ENCODE measurements at regions not wholly inside any gene's neighbourhood (a gene's known extent, or its start where the extent isn't known, plus 50 kb on each side); places are given as distances from the start of the nearest gene placed in this dataset.

DNA sequence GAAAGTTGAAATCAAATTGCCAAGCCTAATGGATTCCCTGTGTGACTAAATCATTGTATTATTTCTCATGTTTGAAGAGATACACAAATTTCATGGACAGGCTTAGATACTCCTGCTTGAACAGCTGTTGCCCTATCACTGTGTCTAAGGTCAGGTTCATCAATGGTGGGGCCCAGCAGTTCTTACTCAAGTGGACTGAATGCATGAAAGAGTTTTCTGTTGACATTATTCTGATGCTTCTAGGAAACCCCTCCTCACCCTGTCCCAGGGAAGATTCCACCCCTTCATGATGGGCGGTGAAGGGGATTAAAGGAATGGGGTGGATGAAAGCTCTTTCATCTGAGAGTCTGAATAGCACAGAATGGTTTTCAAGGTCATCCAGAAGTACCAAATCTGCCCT, 148.8 kb downstream of the INO80D start:
- H3K27ac ChIP-seq = no peak overlapping the region
- H3K4me3 ChIP-seq = no peak overlapping the region

DNA sequence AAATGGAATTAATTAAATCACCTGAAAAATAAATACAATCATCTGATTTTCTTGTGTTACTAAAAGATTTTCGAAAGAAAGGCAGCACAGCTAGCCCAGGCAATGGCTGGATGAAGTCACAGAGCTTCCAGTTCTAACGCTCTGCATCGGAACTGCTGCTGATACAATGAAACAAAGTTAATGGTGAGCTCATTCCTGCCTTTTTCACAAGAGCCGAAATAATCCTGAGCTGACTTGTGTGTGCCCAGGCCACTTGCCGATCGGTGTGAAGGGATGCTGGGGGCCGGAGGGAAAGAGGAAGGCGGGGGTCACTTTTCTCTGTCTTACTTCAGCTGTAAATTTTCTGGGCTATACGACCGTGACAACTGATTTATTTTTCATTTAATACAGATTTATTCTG, 149.5 kb downstream of the INO80D start:
- Histone ChIP-seq H3K4me3 (no peak overlapping the region), H3K27ac (no peak overlapping the region)

DNA sequence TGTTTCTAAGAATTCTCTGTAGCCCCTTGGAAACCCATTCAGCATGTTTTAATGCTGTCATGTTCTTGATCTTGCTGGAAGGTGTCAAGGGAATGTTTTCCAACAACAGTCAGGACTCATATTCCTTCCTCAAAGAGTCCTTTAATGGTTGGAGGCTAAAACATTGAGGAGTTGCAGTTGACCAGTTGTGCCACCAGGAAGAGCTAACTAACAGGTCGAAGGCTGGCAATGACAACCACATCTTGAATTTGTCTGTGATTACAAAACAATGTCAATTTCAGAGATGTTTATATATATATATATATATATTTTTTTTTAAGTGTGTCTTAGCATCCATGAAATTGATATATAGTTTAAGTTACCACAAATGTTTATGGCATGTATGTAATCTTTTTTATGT, 151.5 kb downstream of the INO80D start:
- Histone ChIP-seq H3K4me3 (no peak overlapping the region), H3K27ac (no peak overlapping the region)

DNA sequence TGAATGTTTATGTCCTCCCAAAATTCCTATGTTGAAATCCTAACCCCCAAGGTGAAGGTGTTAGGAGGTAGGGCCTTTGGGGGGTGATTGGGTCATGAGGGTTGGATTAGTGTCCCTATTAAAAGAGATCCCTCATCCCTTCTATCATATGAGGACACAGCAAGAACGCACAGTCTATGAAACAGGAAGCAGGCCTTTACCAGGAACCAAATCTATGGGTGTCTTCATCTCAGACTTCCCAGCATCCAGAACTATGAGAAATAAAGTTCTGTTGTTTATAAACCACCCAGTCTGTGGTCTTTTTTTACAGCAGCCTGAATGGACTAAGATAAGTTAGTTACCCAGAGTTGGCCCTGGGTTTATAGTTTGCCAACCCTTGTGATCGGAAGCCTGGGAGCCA, 153.1 kb downstream of the INO80D start:
- Histone ChIP-seq H3K27ac (no peak overlapping the region), H3K4me3 (no peak overlapping the region)

DNA sequence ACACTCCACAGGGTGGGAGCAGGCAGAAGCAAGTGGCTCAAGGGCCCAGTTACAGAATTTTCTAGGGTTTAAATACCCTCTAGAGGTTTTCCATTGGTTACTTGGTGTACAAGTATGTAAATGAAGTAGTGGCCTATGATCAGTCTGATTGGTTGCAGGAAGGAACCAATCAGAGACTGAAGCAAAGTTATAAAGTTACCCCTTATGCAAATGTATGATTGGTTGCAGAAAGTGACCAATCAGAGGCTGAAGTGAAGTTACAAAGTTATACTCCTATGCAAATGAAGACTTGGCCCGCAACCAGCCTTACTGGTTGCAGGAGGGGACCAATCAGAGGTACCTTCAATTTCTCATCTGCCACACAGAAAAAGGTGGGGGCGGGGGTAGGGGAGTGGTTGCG, 154.6 kb downstream of the INO80D start:
- no peak overlapping the region for H3K4me3 ChIP-seq
- no peak overlapping the region for H3K27ac ChIP-seq

DNA sequence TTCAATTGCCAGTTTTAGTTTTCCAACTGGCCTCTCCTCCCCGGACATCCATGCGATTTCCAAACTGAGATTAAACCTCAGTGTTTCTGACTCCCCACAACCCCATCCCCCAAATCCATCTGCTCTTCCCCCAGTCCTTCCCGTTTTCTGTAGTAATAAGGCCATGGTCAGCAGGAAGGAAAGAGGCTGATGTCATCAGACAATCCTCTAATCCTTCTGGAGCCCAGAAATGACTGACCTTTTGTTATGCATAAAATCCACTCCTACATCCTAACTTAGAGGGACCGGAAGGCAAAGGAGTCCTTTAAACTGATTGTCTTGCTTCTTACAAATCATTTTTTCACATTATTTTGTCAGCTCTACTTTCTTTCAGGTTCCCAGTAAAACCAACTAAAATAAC, 155.8 kb downstream of the INO80D start:
- Histone ChIP-seq H3K4me3 (no peak overlapping the region), H3K27ac (no peak overlapping the region)

DNA sequence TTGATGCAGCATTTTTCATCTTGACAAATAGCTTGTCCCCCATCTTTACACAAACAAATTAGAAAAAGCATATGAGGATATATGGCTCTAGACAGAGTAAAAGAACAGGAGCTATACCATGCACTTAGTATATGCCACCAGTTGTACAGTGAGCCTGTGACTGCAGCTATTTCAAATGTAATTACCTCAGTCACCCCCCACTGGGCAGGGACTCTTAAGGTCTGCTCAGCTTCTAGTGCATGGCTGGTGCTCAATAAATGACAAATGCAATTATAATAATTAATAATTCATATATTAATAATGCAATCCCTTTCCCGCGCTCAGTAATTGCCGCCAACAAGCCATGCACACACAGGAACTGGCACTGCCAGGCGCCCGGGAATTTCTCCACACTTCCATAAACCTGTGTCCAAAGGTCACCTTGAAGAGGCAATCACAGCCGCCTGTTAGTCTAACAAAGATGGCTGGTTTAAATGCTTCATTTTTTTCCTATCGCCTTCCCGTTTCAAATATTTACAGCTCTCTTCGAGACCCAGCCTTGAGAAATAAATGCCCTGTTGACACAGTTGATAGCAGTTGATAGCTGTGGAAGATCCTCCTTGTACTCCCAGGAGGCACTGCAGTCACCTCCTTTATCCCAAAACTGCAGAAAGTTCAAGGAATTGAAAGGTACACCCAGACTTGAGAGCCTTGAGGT, 156.6 kb downstream of the INO80D start:
- H3K27ac ChIP-seq = no peak overlapping the region
- H3K4me3 ChIP-seq = no peak overlapping the region

DNA sequence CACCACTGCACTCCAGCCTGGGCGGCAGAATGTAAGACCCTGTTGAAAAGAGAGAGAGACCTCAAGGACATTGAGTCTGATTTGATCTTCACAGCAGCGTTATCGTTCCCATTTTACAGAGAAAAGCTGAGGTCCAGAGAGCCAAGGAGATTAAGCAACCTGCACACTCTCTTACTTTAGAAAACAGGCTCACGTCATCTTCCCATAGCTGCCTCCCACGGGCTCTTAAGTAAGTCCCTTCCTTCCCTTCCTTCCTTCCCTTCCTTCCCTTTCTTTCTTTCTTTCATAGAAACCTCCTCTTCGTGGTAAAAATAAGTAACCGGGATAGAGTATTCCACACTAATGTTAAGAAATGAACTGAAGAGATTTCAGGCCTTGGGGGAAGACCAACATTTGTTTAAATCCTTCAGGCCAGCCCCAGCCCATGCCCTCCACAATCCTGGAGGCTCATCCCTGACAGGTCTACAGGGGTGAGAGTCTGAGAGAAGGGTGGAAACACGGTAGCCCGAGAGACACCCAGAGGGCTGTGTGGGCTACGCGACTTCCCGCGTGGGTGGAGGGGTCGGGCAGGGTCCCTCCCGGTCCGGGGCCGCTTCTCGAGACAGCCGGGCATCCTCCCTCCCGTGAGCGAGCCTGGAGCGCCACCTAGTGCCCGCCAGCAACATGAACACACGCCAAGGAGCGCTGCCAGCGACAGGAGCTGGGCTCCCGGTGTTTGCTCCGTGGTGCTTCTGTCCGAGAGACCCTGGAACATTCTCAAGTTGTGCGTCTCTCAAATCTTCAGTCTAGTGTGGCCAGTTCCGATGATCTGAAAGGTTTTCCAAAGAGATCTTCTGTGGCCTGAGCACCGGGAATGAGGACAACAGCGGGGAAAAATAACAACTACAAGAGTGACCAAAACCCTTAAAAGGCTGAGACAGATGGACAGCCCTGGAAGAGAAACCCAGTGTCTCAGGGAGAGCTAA, 160.3 kb downstream of the INO80D start:
- H3K27ac ChIP-seq = peak overlapping the region in 1 of 21 experiments; percentile 38

DNA sequence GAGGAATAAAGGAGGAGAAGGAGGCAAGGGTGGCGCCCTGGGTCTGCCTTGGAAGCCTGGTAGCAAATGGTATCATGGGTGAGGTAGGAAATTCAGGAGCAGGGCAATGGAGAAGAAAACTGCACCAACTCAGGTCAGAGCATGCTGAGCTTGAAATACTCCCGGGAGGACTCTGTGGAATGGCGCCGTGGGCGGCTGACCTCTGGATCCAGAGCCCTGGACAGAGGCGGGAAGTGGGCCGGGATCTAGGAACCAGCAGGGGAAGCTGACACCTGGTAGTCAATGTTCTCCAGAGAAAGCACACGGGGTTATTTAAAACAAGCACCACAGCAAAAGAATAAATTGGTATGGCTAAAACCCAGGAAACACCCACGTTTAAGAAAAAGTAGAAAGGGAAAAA, 161.3 kb downstream of the INO80D start:
- Histone ChIP-seq H3K27ac (no peak overlapping the region), H3K4me3 (no peak overlapping the region)

More for the DNA sequence above, 160.3 kb downstream of the INO80D start:
- H3K4me3 ChIP-seq = peak overlapping the region in 1 of 7 experiments; percentile 4

DNA sequence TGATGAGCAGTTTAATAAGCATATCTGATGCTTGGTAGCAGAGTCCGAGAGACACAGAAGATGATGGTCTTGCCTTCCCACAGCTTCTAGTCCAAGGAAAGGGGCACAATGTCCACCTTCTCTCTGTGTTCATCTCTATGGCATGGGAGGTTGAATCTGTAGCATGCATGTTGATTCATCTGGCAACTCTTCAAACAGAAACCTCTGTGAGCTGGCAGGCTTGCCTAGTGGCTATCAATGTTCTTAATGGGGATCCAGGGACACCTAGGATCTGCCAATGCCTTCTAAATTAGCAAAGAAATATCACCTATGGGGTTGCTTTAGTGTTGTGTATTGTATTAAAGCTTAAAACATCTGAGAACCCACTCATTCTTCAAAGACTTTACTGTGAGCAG, 170.8 kb downstream of the INO80D start:
- H3K4me3 ChIP-seq = no peak overlapping the region
- H3K27ac ChIP-seq = peak overlapping the region in 1 of 21 experiments; percentile 45

DNA sequence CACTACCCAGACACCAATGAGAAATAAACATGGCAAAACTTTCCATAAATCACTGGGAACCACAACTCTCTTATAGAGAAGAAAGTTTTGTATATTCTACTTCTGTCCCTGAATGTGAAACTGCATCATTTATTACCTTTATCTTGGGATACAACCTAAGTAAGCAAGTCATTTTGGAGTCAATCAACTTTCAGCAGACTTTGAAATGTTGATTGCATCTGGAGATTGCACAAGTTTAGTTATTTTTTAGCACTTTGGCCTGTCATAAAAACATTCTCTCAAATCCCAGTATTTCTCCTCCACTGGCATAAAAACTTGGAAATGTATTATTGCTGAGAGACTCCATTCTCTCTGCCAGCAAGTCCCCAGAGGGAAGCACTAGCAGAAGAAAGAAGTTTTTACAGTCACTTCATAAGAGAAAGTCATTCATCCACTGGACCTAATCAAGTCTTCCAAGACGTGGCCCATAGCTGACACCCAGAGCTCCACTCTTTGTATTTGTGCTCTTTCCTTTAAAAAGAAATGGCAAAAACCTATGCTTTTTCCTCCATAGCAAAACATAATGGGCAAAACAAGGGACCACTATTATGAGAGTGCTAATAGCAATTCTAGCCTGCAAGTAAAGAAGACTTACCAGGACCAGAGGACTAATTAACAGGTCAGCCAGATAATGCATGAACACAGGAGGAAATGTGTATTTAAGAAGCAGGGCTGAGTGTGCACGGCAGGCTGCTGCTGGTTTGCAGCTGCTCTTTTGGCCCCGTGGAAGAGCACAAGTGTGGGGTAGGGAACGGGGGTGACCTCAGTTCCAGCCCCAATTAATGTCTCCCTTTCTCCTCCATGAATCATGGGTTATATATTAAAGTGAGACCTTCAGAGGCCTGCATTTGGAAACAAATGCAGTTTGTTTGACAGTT, 171.5 kb downstream of the INO80D start:
- Histone ChIP-seq H3K4me3 (no peak overlapping the region), H3K27ac (peak overlapping the region in 1 of 21 experiments; percentile 45)

DNA sequence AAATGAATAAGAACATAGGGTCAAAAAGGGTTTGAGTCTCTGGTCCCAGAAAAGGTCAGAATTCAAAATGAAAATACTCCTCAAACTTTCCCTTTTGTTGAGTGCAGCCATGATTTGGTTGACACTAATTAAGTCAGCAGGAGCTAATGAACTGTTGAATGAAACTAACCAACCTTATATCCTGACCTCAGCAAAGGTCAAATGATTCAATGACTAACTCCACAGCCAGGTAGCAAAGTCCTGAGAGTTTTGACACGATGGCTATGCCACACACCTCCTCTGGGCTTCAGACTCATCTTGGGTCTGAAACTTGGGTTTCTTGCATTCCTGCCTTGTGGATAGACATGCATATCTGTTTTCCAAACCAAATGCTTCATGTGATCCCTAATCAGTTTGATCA, 172.3 kb downstream of the INO80D start:
- Histone ChIP-seq H3K4me3 (no peak overlapping the region), H3K27ac (no peak overlapping the region)

DNA sequence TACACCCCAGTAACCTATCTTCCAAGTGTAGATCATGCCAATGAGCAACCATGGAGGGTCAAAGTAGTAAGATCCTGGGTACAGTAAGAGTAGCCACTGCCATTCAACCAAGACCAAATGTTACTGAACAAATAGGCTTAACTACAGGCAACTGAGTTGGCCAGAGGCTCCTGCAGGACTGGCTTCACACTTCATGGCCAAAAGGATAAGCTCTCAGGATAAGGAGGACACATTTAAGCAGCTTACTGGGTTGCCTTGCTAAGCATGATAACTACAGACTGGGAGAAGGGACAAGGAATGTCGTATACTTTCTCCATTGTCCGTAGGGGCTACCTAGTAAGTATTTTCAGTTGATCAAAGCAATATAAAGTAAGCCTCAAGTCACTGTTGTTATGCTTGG, 174.7 kb downstream of the INO80D start:
- Histone ChIP-seq H3K4me3 (no peak overlapping the region), H3K27ac (no peak overlapping the region)

DNA sequence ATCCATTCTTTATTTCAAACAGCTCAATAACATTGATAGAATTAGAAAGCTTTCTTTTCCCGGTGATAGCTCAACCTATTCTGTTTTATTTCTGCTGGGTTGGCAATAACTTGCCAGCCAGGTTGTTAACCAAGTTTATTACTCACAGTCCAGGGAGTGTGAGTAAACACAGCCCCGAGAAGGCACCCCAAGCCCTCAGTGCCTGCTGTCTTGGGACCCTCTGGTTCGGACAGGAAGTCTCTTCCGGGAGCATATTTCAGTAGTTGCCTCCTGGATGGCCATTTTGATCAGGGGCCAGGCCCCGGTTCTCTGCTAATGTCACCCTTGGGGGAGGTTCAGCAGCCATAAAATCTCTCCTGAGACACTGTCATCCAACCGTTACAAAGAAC, 176.8 kb downstream of the INO80D start:
- H3K27ac ChIP-seq = no peak overlapping the region
- H3K4me3 ChIP-seq = no peak overlapping the region

DNA sequence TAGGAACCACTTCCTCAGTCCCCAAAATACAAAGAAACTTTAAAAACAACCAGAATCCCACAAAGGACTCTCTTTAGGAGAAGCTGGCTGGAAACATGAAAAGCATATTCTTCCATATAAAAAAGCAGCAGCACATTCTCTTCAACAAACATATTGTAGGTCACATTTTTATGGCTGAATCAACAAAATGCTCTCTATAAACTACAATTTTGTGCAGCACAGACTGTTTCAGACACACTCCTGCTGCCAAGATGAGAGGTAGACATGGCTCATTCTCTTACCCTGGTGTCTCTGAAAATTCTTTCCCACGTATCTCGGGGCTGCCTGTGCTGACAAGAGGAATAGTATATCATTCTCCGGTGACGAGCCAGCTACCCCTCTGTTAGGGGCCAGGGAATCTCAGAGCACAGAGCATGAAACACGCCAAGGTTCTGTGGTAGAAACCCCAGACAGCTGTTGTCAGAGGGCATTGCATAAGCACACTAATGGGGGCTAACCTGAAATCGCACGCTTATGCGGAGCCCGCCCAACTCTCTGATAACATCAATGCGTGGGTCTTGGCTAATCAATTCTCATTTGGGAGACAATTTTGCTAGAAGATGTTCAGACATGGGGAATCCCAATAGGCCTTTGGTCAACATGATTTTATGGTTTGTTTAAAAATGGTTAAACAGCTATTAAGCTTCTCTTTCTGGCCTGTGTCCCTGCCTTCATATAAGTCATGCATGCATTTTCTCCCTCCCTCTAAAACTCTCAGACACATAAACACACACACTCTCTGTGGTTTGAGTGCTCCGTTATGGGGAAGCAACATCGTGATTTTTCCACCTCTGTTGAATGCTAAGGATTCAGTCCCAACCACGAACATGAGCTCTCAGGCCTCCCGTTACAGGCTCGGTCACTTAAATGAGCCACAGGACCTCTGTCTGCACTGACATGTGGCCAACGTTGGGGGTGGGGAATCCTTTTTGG, 177.5 kb downstream of the INO80D start:
- H3K27ac ChIP-seq = no peak overlapping the region
- H3K4me3 ChIP-seq = no peak overlapping the region

DNA sequence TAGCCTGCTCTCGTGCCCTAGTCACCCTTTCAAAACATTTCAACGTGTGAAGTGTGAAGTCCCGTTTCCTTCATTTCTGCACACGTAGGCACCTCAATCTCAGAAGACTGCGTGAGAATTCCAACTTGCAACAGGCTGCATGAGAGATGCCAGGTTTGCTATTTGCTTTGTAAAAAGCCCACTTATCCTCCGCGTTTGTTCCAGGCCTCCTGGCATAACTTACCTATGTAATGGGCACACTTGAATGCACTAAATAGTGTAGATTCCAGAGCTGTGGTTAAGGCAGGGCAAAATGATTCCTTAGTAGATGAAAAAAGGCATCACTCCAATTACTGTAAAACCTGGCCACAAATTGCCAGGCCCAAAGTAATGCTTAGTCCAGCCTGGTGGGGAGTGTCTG, 179.6 kb downstream of the INO80D start:
- H3K27ac ChIP-seq = no peak overlapping the region
- H3K4me3 ChIP-seq = no peak overlapping the region

DNA sequence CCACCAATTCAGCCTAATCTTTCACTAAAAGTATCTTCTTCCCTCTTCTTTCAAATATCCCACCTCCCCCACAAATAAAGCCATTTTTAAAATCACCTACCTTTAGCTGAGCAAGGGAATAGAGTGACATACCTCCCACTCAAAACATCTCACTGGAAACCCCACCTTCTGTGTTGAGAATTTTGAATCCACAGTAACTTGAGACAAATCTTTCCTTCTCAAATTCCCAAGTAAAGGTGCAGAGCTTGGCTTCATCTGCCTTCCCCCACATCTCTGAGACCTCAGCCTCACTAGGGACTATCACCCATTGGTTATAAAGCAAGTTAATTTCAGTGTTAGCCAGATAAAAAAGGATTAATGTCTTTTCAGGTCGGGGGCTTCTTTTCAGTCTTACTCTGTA, 180.4 kb downstream of the INO80D start:
- H3K4me3 ChIP-seq = no peak overlapping the region
- no peak overlapping the region for H3K27ac ChIP-seq

DNA sequence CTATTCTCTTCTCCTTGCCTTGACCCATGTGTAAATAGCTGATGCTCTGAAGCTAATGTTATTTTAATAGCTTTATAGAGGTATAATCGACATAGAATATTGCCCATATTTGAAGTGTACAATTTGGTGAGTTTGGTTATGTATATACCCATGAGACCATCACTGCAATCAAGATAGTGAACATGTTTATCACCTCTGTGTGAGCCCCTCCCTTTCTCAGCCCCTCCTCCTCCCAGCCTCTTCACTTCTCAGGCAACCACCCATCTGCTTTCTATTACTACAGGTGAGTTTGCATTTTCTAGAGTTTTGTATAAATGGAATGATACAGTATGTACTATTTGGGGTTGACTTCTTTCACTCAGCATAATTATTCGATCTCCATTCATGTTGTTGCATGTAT, 181.1 kb downstream of the INO80D start:
- H3K27ac ChIP-seq = no peak overlapping the region

DNA sequence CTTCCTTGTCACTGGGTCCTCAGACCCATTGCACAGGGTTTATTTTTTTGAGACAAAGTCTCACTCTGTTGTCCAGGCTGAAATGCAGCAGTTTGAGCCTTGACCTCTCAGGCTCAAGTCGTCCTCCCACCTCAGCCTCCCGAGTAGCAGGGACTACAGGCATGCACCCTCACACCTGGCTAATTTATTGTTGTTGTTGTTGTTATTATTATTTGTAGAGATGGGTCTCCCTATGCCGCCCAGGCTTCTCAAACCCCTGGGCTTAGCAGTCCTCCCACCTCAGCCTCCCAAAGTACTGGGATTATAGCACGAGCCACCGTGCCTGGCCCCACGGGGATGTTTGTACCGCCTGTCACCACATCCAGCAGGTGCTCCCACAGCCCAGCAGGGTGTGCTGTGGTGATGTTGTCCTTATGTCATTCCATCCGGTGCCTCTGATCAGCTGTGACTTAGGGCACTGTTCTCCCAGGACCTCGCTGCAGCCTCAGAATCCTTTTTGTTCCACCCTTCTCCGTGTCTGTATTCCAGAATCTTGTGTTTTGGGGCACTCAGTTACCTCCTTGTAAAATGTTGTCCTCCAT, 182.3 kb downstream of the INO80D start:
- no peak overlapping the region for H3K4me3 ChIP-seq
- no peak overlapping the region for H3K27ac ChIP-seq

More for the DNA sequence above, 181.1 kb downstream of the INO80D start:
- H3K4me3 ChIP-seq = no peak overlapping the region

Data from skin epidermis (tissue), 12 donors.